ENCODE measurements at regions not wholly inside any gene's neighbourhood (a gene's known extent, or its start where the extent isn't known, plus 50 kb on each side); places are given as distances from the start of the nearest gene placed in this dataset.

DNA sequence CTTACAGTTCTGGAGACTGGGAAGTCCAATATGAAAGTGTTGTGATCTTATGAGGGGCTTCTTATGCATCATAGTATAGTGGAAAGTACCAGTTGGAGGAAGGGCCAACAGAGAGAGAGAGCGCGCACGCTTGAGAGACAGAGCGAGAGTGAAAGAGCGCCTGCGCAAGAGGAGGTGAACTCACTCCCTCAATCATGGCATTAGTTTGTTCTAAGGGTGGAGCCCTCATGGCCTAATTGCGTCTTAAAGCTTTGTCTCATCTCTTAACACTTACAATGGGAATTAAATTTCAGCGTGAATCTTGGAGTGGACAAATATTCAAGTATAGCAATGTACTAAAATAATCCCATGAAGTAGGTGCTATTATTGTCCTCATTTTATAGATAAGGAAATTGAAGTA is 303.2 kb downstream of the OSTF1 start:
- H3K4me1 ChIP-seq (ENCODE audit: control insufficient read depth, extremely low read depth, insufficient read depth, low read length): no peaks in the 10 kb centered on the region
- intact Hi-C loops (cut with micrococcal nuclease): no loop called here
- H3K79me2 ChIP-seq (ENCODE audit: control insufficient read depth, insufficient read depth, low read length): no peaks in the 10 kb centered on the region
- TF ChIP-seq FOS (IDR thresholded peaks at IDR 0.05; ENCODE audit: borderline replicate concordance, insufficient read depth, low read length) (no peak), POLR2AphosphoS5 (IDR thresholded peaks at IDR 0.05; ENCODE audit: insufficient read depth, low read depth, low read length) (no peak), GATA2 (IDR thresholded peaks at IDR 0.05; ENCODE audit: insufficient read depth, insufficient read length, low read depth, low read length) (no peak), EZH2 (IDR thresholded peaks at IDR 0.05; ENCODE audit: borderline replicate concordance, low read depth, low read length, severe bottlenecking) (no peak)
- TF ChIP-seq, protein P1, sequence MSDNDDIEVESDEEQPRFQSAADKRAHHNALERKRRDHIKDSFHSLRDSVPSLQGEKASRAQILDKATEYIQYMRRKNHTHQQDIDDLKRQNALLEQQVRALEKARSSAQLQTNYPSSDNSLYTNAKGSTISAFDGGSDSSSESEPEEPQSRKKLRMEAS (IDR thresholded peaks at IDR 0.05; ENCODE audit: insufficient read depth, insufficient read length): no peak
- TF ChIP-seq, protein P2, sequence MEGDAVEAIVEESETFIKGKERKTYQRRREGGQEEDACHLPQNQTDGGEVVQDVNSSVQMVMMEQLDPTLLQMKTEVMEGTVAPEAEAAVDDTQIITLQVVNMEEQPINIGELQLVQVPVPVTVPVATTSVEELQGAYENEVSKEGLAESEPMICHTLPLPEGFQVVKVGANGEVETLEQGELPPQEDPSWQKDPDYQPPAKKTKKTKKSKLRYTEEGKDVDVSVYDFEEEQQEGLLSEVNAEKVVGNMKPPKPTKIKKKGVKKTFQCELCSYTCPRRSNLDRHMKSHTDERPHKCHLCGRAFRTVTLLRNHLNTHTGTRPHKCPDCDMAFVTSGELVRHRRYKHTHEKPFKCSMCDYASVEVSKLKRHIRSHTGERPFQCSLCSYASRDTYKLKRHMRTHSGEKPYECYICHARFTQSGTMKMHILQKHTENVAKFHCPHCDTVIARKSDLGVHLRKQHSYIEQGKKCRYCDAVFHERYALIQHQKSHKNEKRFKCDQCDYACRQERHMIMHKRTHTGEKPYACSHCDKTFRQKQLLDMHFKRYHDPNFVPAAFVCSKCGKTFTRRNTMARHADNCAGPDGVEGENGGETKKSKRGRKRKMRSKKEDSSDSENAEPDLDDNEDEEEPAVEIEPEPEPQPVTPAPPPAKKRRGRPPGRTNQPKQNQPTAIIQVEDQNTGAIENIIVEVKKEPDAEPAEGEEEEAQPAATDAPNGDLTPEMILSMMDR (IDR thresholded peaks at IDR 0.05; ENCODE audit: extremely low read depth in 1 of 2, insufficient read depth in 1 of 2, low read depth in 1 of 2, low read length in 2 of 2): no peak
- no TSS peak for BruUV-seq (replicated peaks)
- ChIA-PET CTCF (no interaction called here), POLR2A (no interaction called here)
- FAIRE-seq: no peak
- H2AFZ ChIP-seq (ENCODE audit: low read depth, low read length): no peak overlapping the region
- H3K4me3 ChIP-seq (replicated peaks in 1 of 3; ENCODE audit: insufficient read depth in 1 of 3, low read depth in 1 of 3, low read length in 3 of 3): no peak overlapping the region
- H3K27me3 ChIP-seq (ENCODE audit: control insufficient read depth in 2 of 2, insufficient read depth in 2 of 2, low read length in 2 of 2): no peaks in the 10 kb centered on the region
- dilution Hi-C loops (cut with MboI; ENCODE audit: extremely low pct_ligation_motif_present, low sequenced_read_pairs): no loop called here
- peaks cover 3% of the 10 kb centered on the region for H3K9me3 ChIP-seq (replicated peaks; ENCODE audit: control insufficient read depth, insufficient read depth, low read length)
- no peak overlapping the region for H3K27ac ChIP-seq (ENCODE audit: insufficient read depth, low read depth, low read length)
- H3K9ac ChIP-seq (replicated peaks; ENCODE audit: extremely low read depth, insufficient read depth, low read length): no peak overlapping the region
- H3K4me2 ChIP-seq (ENCODE audit: insufficient read depth, low read length): no peak overlapping the region
- H4K20me1 ChIP-seq (replicated peaks; ENCODE audit: control insufficient read depth, extremely low read depth, insufficient read depth, low read length): no peaks in the 10 kb centered on the region
- DNase-seq (ENCODE audit: low read depth, low spot score): no peak
- no peaks in the 10 kb centered on the region for H3K9me1 ChIP-seq (replicated peaks; ENCODE audit: control insufficient read depth, extremely low read depth, insufficient read depth, low read length)
- no peaks in the 10 kb centered on the region for H3K36me3 ChIP-seq (ENCODE audit: control insufficient read depth in 2 of 2, extremely low read depth in 1 of 2, insufficient read depth in 2 of 2, low read length in 2 of 2)
